Stimulated activated CD4-positive, alpha-beta T cell treated with anti-CD3 and anti-CD28 coated beads, Interleukin-4, amount 100 ng/mL, for 48 hours (primary cell): ENCODE measurements at regions not wholly inside any gene's neighbourhood (a gene's known extent, or its start where the extent isn't known, plus 50 kb on each side); places are given as distances from the start of the nearest gene placed in this dataset.
"Not testable (repeated sequence)": the region's sequence is repeated elsewhere in the genome, so short reads cannot be mapped to it uniquely, and the experiment has no call there.

Experiments used
- DNase-seq, 2 donors: peaks; one replicate each; pipeline ENCODE4 v3.0.0-alpha.2; 2020; ENCODE audit warnings: low read depth in 2 of 2

GRCh38 chr6:121760191-121760590, 324.7 kb downstream of the GJA1 start:
- DNase-seq, result no peak

- no peak for DNase-seq
These were observed 325.3 kb downstream of the GJA1 start for GRCh38 chr6:121760745-121761144.

GRCh38 chr6:121764493-121764892, 329.0 kb downstream of the GJA1 start:
- DNase-seq, result no peak

- DNase-seq, result no peak
These were observed 329.6 kb downstream of the GJA1 start for GRCh38 chr6:121765060-121765459.

GRCh38 chr6:121767211-121767610, 331.8 kb downstream of the GJA1 start:
- DNase-seq, result no peak

- DNase-seq, result no peak
These were observed 335.5 kb downstream of the GJA1 start for GRCh38 chr6:121770943-121771342.

- no peak for DNase-seq
These were observed 336.7 kb downstream of the GJA1 start for GRCh38 chr6:121771937-121772720.

- DNase-seq, result no peak
These were observed 340.6 kb downstream of the GJA1 start for GRCh38 chr6:121776054-121776453.

GRCh38 chr6:121780325-121781321, 345.2 kb downstream of the GJA1 start:
- DNase-seq, result no peak

GRCh38 chr6:121791396-121792315, 356.2 kb downstream of the GJA1 start:
- no peak for DNase-seq

- no peak for DNase-seq
These were observed 359.2 kb downstream of the GJA1 start for GRCh38 chr6:121794630-121795029.

- not testable (repeated sequence) for DNase-seq
These were observed 362.2 kb downstream of the GJA1 start for GRCh38 chr6:121797598-121797997.

- not testable (repeated sequence) for DNase-seq
These were observed 362.7 kb downstream of the GJA1 start for GRCh38 chr6:121798126-121798525.

GRCh38 chr6:121799574-121799973, 364.1 kb downstream of the GJA1 start:
- DNase-seq, result no peak

- DNase-seq, result no peak
These were observed 364.6 kb downstream of the GJA1 start for GRCh38 chr6:121800047-121800446.

- no peak for DNase-seq
These were observed 370.7 kb downstream of the GJA1 start for GRCh38 chr6:121806116-121806515.

GRCh38 chr6:121809211-121809610, 373.8 kb downstream of the GJA1 start:
- no peak for DNase-seq

GRCh38 chr6:121810158-121811032, 374.9 kb downstream of the GJA1 start:
- no peak for DNase-seq

- DNase-seq, result no peak
These were observed 375.7 kb downstream of the GJA1 start for GRCh38 chr6:121811106-121811505.

- no peak for DNase-seq
These were observed 380.9 kb downstream of the GJA1 start for GRCh38 chr6:121816361-121816760.
